ENCODE measurements at regions not wholly inside any gene's neighbourhood (a gene's known extent, or its start where the extent isn't known, plus 50 kb on each side); places are given as distances from the start of the nearest gene placed in this dataset.

DNA sequence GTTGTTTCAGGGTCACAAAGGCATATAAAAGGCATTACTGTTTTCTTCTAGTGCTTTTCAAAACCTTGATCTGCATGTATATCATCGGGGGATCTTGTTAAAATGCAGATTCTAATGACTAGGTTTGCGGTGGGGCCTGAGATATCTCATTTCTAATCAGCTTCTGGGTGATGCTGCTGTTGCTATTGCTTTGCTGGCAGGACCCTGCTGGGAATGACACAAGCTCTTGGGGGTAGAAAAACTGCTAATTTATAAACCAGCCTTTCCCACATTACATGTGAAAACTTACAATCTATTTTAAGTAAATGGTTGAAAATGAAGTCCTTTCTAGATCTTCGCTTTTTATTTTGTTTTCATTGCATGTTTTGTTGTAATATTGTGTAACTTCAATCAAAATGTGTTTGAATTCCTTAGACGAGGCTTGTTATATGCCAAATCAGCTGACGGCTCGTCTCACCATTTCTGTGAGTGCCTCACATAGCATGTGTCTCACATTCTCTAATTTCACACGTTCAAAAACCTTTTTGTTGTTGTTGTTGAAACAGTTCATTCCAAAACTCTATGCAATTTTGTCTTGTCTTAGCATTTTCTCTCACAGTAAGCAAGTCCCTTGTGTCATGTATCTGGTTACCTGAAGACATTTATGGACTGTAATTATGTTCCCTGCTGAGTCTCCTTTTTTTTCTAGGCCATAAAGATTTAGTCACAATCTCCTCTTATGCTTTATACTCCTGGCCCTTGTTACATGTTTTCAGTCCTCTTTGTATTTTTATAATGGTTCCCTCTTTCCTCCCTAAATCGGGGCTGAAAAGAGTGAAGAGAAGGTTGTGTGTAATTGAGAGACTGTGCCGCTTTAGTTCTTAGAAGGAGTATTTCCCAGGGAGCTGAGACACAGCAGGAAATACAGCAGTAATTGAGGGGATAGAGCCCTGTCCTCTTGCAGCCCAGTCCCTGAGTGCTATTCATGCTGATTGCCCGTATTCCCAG lies 521.0 kb upstream of the SEMA6A start:
- TF ChIP-seq, protein P1, sequence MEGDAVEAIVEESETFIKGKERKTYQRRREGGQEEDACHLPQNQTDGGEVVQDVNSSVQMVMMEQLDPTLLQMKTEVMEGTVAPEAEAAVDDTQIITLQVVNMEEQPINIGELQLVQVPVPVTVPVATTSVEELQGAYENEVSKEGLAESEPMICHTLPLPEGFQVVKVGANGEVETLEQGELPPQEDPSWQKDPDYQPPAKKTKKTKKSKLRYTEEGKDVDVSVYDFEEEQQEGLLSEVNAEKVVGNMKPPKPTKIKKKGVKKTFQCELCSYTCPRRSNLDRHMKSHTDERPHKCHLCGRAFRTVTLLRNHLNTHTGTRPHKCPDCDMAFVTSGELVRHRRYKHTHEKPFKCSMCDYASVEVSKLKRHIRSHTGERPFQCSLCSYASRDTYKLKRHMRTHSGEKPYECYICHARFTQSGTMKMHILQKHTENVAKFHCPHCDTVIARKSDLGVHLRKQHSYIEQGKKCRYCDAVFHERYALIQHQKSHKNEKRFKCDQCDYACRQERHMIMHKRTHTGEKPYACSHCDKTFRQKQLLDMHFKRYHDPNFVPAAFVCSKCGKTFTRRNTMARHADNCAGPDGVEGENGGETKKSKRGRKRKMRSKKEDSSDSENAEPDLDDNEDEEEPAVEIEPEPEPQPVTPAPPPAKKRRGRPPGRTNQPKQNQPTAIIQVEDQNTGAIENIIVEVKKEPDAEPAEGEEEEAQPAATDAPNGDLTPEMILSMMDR (IDR thresholded peaks at IDR 0.05), result no peak
- TF ChIP-seq POLR2A (IDR thresholded peaks at IDR 0.05), result no peak

Data from Peyer's patch (tissue), 4 donors.